CD14-positive monocyte (primary cell): ENCODE measurements at regions not wholly inside any gene's neighbourhood (a gene's known extent, or its start where the extent isn't known, plus 50 kb on each side); places are given as distances from the start of the nearest gene placed in this dataset.

Source experiments
- DNase-seq, 3 donors: peaks; one replicate each; pipeline ENCODE4 v3.0.0-alpha.2; 2011 to 2022
- H2AFZ ChIP-seq: 2 replicates; pipeline ENCODE4 v1.6.0; 2012; ENCODE audit warnings: mild to moderate bottlenecking, low read depth, low read length, inconsistent platforms; ENCODE audit not compliant: insufficient read depth, poor library complexity, severe bottlenecking
- H3K27ac ChIP-seq, 2 donors: 1 replicate in 1 of 2; 2 replicates in 1 of 2; pipeline ENCODE4 v1.5.1; 2012 to 2013; ENCODE audit warnings: low read length in 2 of 2, control low read depth in 1 of 2, inconsistent platforms in 1 of 2, low read depth in 1 of 2, mild to moderate bottlenecking in 1 of 2
- H3K27me3 ChIP-seq, 2 donors: one replicate each; pipeline versions ENCODE4 v1.6.0 to v1.6.1; 2011 to 2013; ENCODE audit warnings: low read length in 2 of 2; ENCODE audit not compliant: control insufficient read depth in 2 of 2, insufficient read depth in 2 of 2
- H3K36me3 ChIP-seq, 2 donors: replicated peaks in 1 of 2; 1 replicate in 1 of 2; 2 replicates in 1 of 2; pipeline versions ENCODE4 v1.5.1 to v1.6.1; 2012 to 2013; ENCODE audit warnings: low read length in 2 of 2, control low read depth in 1 of 2, inconsistent platforms in 1 of 2, mild to moderate bottlenecking in 1 of 2; ENCODE audit not compliant: insufficient read depth in 2 of 2, control insufficient read depth in 1 of 2
- H3K4me1 ChIP-seq, 2 donors: 1 replicate in 1 of 2; 2 replicates in 1 of 2; pipeline versions ENCODE4 v1.5.1 to v1.6.1; 2012 to 2013; ENCODE audit warnings: low read length in 2 of 2, control low read depth in 1 of 2, inconsistent platforms in 1 of 2, mild to moderate bottlenecking in 1 of 2, moderate library complexity in 1 of 2; ENCODE audit not compliant: insufficient read depth in 2 of 2, control insufficient read depth in 1 of 2
- H3K4me2 ChIP-seq: replicated peaks from 2 replicates; pipeline ENCODE3; 2012; ENCODE audit warnings: low read length, moderate library complexity, mild to moderate bottlenecking; ENCODE audit not compliant: poor library complexity, severe bottlenecking; ENCODE audit errors: extremely low read depth
- H3K4me3 ChIP-seq, 3 experiments: fragments of 200-600 bp in 1 of 3; sonication (generic) in 1 of 3; replicated peaks in 1 of 3; 1 replicate in 2 of 3; 2 replicates in 1 of 3; pipeline ENCODE4 v1.5.1; 2011 to 2013; ENCODE audit warnings: low read length in 3 of 3, mild to moderate bottlenecking in 3 of 3, control low read depth in 2 of 3, low read depth in 2 of 3, inconsistent platforms in 1 of 3, moderate library complexity in 1 of 3
- H3K79me2 ChIP-seq: 2 replicates; pipeline ENCODE4 v1.6.0; 2012; ENCODE audit warnings: mild to moderate bottlenecking, control low read depth, inconsistent platforms, low read length, moderate library complexity; ENCODE audit not compliant: insufficient read depth
- H3K9ac ChIP-seq: 2 replicates; pipeline ENCODE4 v1.6.0; 2017; ENCODE audit warnings: low read length, mild to moderate bottlenecking; ENCODE audit not compliant: insufficient read depth, poor library complexity, severe bottlenecking
- H3K9me3 ChIP-seq, 2 donors: replicated peaks in 1 of 2; 1 replicate in 1 of 2; 2 replicates in 1 of 2; pipeline versions ENCODE4 v1.5.1 to v1.6.1; 2012 to 2013; ENCODE audit warnings: low read length in 2 of 2, control low read depth in 1 of 2; ENCODE audit not compliant: control insufficient read depth in 1 of 2, insufficient read depth in 1 of 2
- H4K20me1 ChIP-seq: 2 replicates; pipeline ENCODE4 v1.6.0; 2012; ENCODE audit warnings: mild to moderate bottlenecking, low read length, control low read depth, moderate library complexity; ENCODE audit not compliant: insufficient read depth
- H3K27ac Mint-ChIP-seq, 7 donors: one replicate each; pipeline ENCODE4 v1.8.0; 2020; ENCODE audit warnings: mild to moderate bottlenecking in 7 of 7, mixed read lengths in 7 of 7, moderate library complexity in 6 of 7, inconsistent platforms in 2 of 7
- H3K27me3 Mint-ChIP-seq, 3 donors: one replicate each; pipeline ENCODE4 v1.8.0; 2021 to 2022; ENCODE audit warnings: low read depth in 3 of 3, mild to moderate bottlenecking in 3 of 3, mixed read lengths in 3 of 3, moderate library complexity in 3 of 3, inconsistent platforms in 1 of 3
- H3K36me3 Mint-ChIP-seq, 2 donors: one replicate each; pipeline ENCODE4 v1.8.0; 2020; ENCODE audit warnings: mixed read lengths in 2 of 2, inconsistent platforms in 1 of 2, mild to moderate bottlenecking in 1 of 2
- H3K4me1 Mint-ChIP-seq: one replicate; pipeline ENCODE4 v1.8.0; 2020; ENCODE audit warnings: mild to moderate bottlenecking, mixed read lengths
- H3K4me3 Mint-ChIP-seq, 2 donors: one replicate each; pipeline ENCODE4 v1.8.0; 2020; ENCODE audit warnings: mild to moderate bottlenecking in 2 of 2, mixed read lengths in 2 of 2, moderate library complexity in 1 of 2
- H3K9me3 Mint-ChIP-seq, 7 donors: one replicate each; pipeline ENCODE4 v1.8.0; 2020 to 2022; ENCODE audit warnings: mixed read lengths in 7 of 7, mild to moderate bottlenecking in 6 of 7, moderate library complexity in 6 of 7, inconsistent platforms in 2 of 7
- CTCF ChIP-seq: fragments of 200-600 bp; IDR thresholded peaks from one replicate; pipeline ENCODE4 v1.8.0; 2022; ENCODE audit warnings: antibody characterized with exemption, mild to moderate bottlenecking
- WGBS: methylation state at CpG from one replicate; pipeline ENCODE4 v1.1.5; 2013; ENCODE audit warnings: missing lambda C conversion rate; ENCODE audit not compliant: insufficient coverage; 5-methylcytosine and 5-hydroxymethylcytosine counted together
- intact Hi-C, 2 donors: fragments of 100-400 bp; cut with micrococcal nuclease; formaldehyde crosslinking; loops; one replicate each; pipeline versions ENCODE4 v1.15.0 to v1.15.1; 2023

- H3K27me3 ChIP-seq = peaks cover 24 to 47% of the 10 kb centered on the region in 2 donors
- H3K4me1 Mint-ChIP-seq = peaks cover 9% of the 10 kb centered on the region
- no peak overlapping the region for H3K4me3 ChIP-seq
- no peak overlapping the region for H3K4me2 ChIP-seq
- H3K4me3 Mint-ChIP-seq = peak overlapping the region in 1 of 2 donors; percentile 22
- H3K9me3 ChIP-seq = peaks cover 0 to 4% of the 10 kb centered on the region in 2 donors
- H3K79me2 ChIP-seq = no peaks in the 10 kb centered on the region
- no peak overlapping the region for H3K9ac ChIP-seq
- H3K36me3 Mint-ChIP-seq = no peaks in the 10 kb centered on the region
- H3K27ac ChIP-seq = no peak overlapping the region
- H3K4me1 ChIP-seq = no peaks in the 10 kb centered on the region
- no peaks in the 10 kb centered on the region for H3K36me3 ChIP-seq
- intact Hi-C loops = no loop called here
- no peaks in the 10 kb centered on the region for H4K20me1 ChIP-seq
- H2AFZ ChIP-seq = no peak overlapping the region
- peaks cover 3 to 16% (median 7%) of the 10 kb centered on the region in 7 donors for H3K9me3 Mint-ChIP-seq
- no peak for DNase-seq
- no peak overlapping the region for H3K27ac Mint-ChIP-seq
- WGBS = 100% methylated on average over 2 of the region's 4 CpGs
- no peak for TF ChIP-seq CTCF
- H3K27me3 Mint-ChIP-seq = peaks cover 50 to 57% (median 52%) of the 10 kb centered on the region in 3 donors
These were observed 129.8 kb upstream of the HSD17B12 start for GRCh38 chr11:43550714-43551113.

GRCh38 chr11:43554148-43554473 lies 126.4 kb upstream of the HSD17B12 start:
- H3K27ac Mint-ChIP-seq = no peak overlapping the region
- Histone ChIP-seq H2AFZ (no peak overlapping the region), H3K27me3 (peaks cover 45 to 56% of the 10 kb centered on the region in 2 donors), H3K4me2 (no peak overlapping the region), H3K36me3 (no peaks in the 10 kb centered on the region), H3K9me3 (no peaks in the 10 kb centered on the region), H3K79me2 (no peaks in the 10 kb centered on the region), H3K4me3 (no peak overlapping the region), H3K4me1 (no peaks in the 10 kb centered on the region), H4K20me1 (no peaks in the 10 kb centered on the region), H3K27ac (no peak overlapping the region), H3K9ac (no peak overlapping the region)
- H3K4me3 Mint-ChIP-seq = peak overlapping the region in 1 of 2 donors; percentile 11
- DNase-seq = no peak
- no peak for TF ChIP-seq CTCF
- peaks cover 4% of the 10 kb centered on the region for H3K4me1 Mint-ChIP-seq
- H3K27me3 Mint-ChIP-seq = peaks cover 64 to 67% (median 66%) of the 10 kb centered on the region in 3 donors
- 48% methylated on average over 3 of the region's 6 CpGs for WGBS
- intact Hi-C loops = no loop called here
- H3K9me3 Mint-ChIP-seq = peaks cover 0 to 10% (median 2%) of the 10 kb centered on the region in 7 donors
- peaks cover 0 to 2% of the 10 kb centered on the region in 2 donors for H3K36me3 Mint-ChIP-seq
